IMR-90 (cell line): ENCODE measurements at regions not wholly inside any gene's neighbourhood (a gene's known extent, or its start where the extent isn't known, plus 50 kb on each side); places are given as distances from the start of the nearest gene placed in this dataset.

Experiments
- ATAC-seq: fragments of 200-7000 bp; cut with Tn5 transposase; 2 replicates; pipeline ENCODE4 v1.9.1; 2020; ENCODE audit warnings: low read depth, mild to moderate bottlenecking, moderate library complexity
- BruUV-seq: library from RNA; stranded (reverse); fragments of 400-500 nt; replicated peaks from 2 replicates; lab custom pipeline; 2021; lab: Mats Ljungman, UMichigan
- CTCF ChIA-PET: fragments of 300-600 bp; formaldehyde crosslinking; extraction: SDS; loops from one replicate; lab custom pipeline; 2021; ENCODE audit warnings: antibody characterized with exemption; lab: Yijun Ruan, JAX
- POLR2A ChIA-PET: fragments of 300-600 bp; sonication (Branson Sonifier 250); formaldehyde crosslinking; loops from one replicate; lab custom pipeline; 2022; ENCODE audit warnings: antibody characterized with exemption; ENCODE audit not compliant: unreplicated experiment; lab: Charles Lee
- DNase-seq: peaks from one replicate; pipeline ENCODE4 v3.0.0; 2013
- H2AFZ ChIP-seq: replicated peaks from 2 replicates; pipeline ENCODE3; 2013; ENCODE audit warnings: low read length, mild to moderate bottlenecking; ENCODE audit not compliant: poor library complexity
- H2AK5ac ChIP-seq: 2 replicates; pipeline ENCODE4 v1.6.1; 2013; ENCODE audit warnings: low read depth, low read length, inconsistent platforms
- H2AK9ac ChIP-seq: replicated peaks from 2 replicates; pipeline ENCODE3; 2013; ENCODE audit warnings: mild to moderate bottlenecking, low read depth, low read length, moderate library complexity; ENCODE audit not compliant: poor library complexity
- H2BK120ac ChIP-seq: 2 replicates; pipeline ENCODE4 v1.6.1; 2013; ENCODE audit warnings: low read depth, low read length, inconsistent platforms
- H2BK15ac ChIP-seq: 3 replicates; pipeline ENCODE4 v1.6.1; 2013; ENCODE audit warnings: low read depth, low read length, inconsistent platforms
- H2BK20ac ChIP-seq: 2 replicates; pipeline ENCODE4 v1.6.1; 2013; ENCODE audit warnings: low read depth, mild to moderate bottlenecking, inconsistent platforms, low read length, moderate library complexity
- H2BK5ac ChIP-seq: 2 replicates; pipeline ENCODE4 v1.6.1; 2013; ENCODE audit warnings: mild to moderate bottlenecking, low read depth, low read length, inconsistent platforms; ENCODE audit not compliant: poor library complexity, severe bottlenecking
- H3K14ac ChIP-seq: replicated peaks from 2 replicates; pipeline ENCODE4 v1.6.1; 2013; ENCODE audit warnings: low read depth, low read length, inconsistent platforms
- H3K18ac ChIP-seq: 2 replicates; pipeline ENCODE4 v1.6.1; 2013; ENCODE audit warnings: low read depth, low read length, control low read depth
- H3K23ac ChIP-seq: 2 replicates; pipeline ENCODE4 v1.6.1; 2013; ENCODE audit warnings: low read depth, low read length, inconsistent platforms
- H3K27ac ChIP-seq: 2 replicates; pipeline ENCODE4 v1.5.1; 2013; ENCODE audit warnings: mild to moderate bottlenecking, control low read depth, low read length; ENCODE audit not compliant: insufficient read depth
- H3K27me3 ChIP-seq: 2 replicates; pipeline ENCODE4 v1.6.1; 2013; ENCODE audit warnings: low read length; ENCODE audit not compliant: control insufficient read depth, insufficient read depth
- H3K36me3 ChIP-seq: 2 replicates; pipeline ENCODE4 v1.6.1; 2013; ENCODE audit warnings: low read length, mixed read lengths; ENCODE audit not compliant: control insufficient read depth, insufficient read depth
- H3K4ac ChIP-seq: 2 replicates; pipeline ENCODE4 v1.6.1; 2013; ENCODE audit warnings: low read depth, low read length, inconsistent platforms
- H3K4me1 ChIP-seq: 2 replicates; pipeline ENCODE4 v1.6.1; 2013; ENCODE audit warnings: low read length, mixed read lengths; ENCODE audit not compliant: control insufficient read depth, insufficient read depth
- H3K4me2 ChIP-seq: 2 replicates; pipeline ENCODE4 v1.6.1; 2013; ENCODE audit warnings: low read depth, mild to moderate bottlenecking, control low read depth, low read length, moderate library complexity
- H3K4me3 ChIP-seq: 2 replicates; pipeline ENCODE4 v1.5.1; 2013; ENCODE audit warnings: low read depth, mild to moderate bottlenecking, control low read depth, low read length, moderate library complexity; ENCODE audit not compliant: insufficient read depth
- H3K56ac ChIP-seq: 2 replicates; pipeline ENCODE4 v1.6.1; 2013; ENCODE audit warnings: low read length, inconsistent platforms; ENCODE audit not compliant: insufficient read depth; ENCODE audit errors: extremely low read depth
- H3K79me1 ChIP-seq, 2 experiments: 2 replicates each; pipeline ENCODE4 v1.6.1; 2013; ENCODE audit warnings: low read length in 2 of 2, inconsistent platforms in 1 of 2, low read depth in 1 of 2
- H3K9ac ChIP-seq: 2 replicates; pipeline ENCODE4 v1.6.1; 2013; ENCODE audit warnings: low read depth, low read length, control low read depth
- H3K9me1 ChIP-seq: 2 replicates; pipeline ENCODE4 v1.6.1; 2013; ENCODE audit warnings: low read length, inconsistent platforms; ENCODE audit not compliant: insufficient read depth
- H3K9me3 ChIP-seq: 2 replicates; pipeline ENCODE4 v1.6.1; 2013; ENCODE audit warnings: low read length; ENCODE audit not compliant: control insufficient read depth, insufficient read depth
- H4K20me1 ChIP-seq: 2 replicates; pipeline ENCODE4 v1.6.1; 2013; ENCODE audit warnings: low read length, inconsistent platforms; ENCODE audit not compliant: insufficient read depth
- H4K5ac ChIP-seq: 2 replicates; pipeline ENCODE4 v1.6.1; 2013; ENCODE audit warnings: mild to moderate bottlenecking, low read depth, low read length, control low read depth
- H4K8ac ChIP-seq, 2 experiments: 2 replicates each; pipeline ENCODE4 v1.6.1; 2013; ENCODE audit warnings: low read depth in 2 of 2, low read length in 2 of 2, control low read depth in 1 of 2, inconsistent platforms in 1 of 2
- H4K91ac ChIP-seq: 2 replicates; pipeline ENCODE4 v1.6.1; 2013; ENCODE audit warnings: low read depth, low read length, inconsistent platforms; ENCODE audit not compliant: insufficient read depth
- CEBPB ChIP-seq: IDR thresholded peaks from 2 replicates; pipeline ENCODE4 v1.6.1; 2012; ENCODE audit warnings: low read depth, low read length, improper control_type of control experiment
- FOS ChIP-seq: fragments of 150-350 bp; IDR thresholded peaks from 2 replicates; pipeline ENCODE4 v1.6.1; 2016; ENCODE audit warnings: low read depth, low read length
- RAD21 ChIP-seq: IDR thresholded peaks from 2 replicates; pipeline ENCODE4 v1.6.1; 2012; ENCODE audit warnings: low read length, improper control_type of control experiment
- RCOR1 ChIP-seq: IDR thresholded peaks from 2 replicates; pipeline ENCODE4 v1.6.1; 2012; ENCODE audit warnings: mild to moderate bottlenecking, low read length, improper control_type of control experiment; ENCODE audit not compliant: insufficient replicate concordance
- SMC3 ChIP-seq: fragments of 150-350 bp; IDR thresholded peaks from 2 replicates; pipeline ENCODE4 v1.6.1; 2016; ENCODE audit warnings: low read depth, mild to moderate bottlenecking, antibody characterized with exemption, low read length, moderate library complexity
- WGBS, 2 experiments: methylation state at CpG; one replicate each; pipeline versions ENCODE4 v1.1.5 to v1.1.7; 2013; ENCODE audit warnings: missing lambda C conversion rate in 2 of 2; ENCODE audit not compliant: insufficient read length in 1 of 2; ENCODE audit errors: extremely low coverage in 2 of 2; 5-methylcytosine and 5-hydroxymethylcytosine counted together
- dilution Hi-C: fragments of 300-500 bp; cut with HindIII; formaldehyde crosslinking; loops from one replicate; pipeline ENCODE4 v1.14.3; 2018; ENCODE audit warnings: low sequenced_read_pairs; ENCODE audit not compliant: unreplicated experiment
- in situ Hi-C: fragments of 300-500 bp; cut with MboI; formaldehyde crosslinking; loops from 3 replicates; pipeline ENCODE4 v1.14.3; 2019; ENCODE audit warnings: low sequenced_read_pairs, inconsistent platforms, mixed read lengths
- intact Hi-C: fragments of 100-400 bp; cut with micrococcal nuclease; formaldehyde crosslinking; loops from 2 replicates; pipeline ENCODE4 v1.10.0; 2022
- TF ChIP-seq, protein P1 (sequence below): fragments of 150-350 bp; IDR thresholded peaks from 2 replicates; pipeline ENCODE4 v1.6.1; 2017; ENCODE audit warnings: mild to moderate bottlenecking, antibody characterized with exemption, low read length, low read depth
- TF ChIP-seq, protein P2 (sequence below): fragments of 150-350 bp; IDR thresholded peaks from 2 replicates; pipeline ENCODE4 v1.6.1; 2016; ENCODE audit warnings: low read depth, mild to moderate bottlenecking, low read length, moderate library complexity, borderline replicate concordance

DNA sequence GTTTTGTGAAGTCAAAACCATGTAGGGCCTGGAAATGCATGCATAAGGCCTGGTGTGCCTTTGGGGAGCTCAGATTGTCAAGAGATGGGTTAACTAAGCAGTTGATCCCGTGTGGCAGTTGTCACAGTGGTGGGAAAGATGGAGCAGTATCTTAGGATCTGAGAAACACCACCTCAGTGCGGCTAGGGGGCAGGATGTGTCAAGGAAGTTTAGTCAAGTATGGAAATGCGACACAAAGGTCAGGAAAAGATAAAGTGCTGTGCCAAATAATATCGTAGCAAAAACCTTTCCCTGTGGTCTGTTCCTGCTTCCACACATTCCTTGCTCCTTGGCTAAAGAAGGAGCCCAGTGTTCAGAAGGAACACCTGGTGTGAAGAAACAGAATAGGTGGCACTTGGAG lies 396.4 kb downstream of the EDEM1 start:
- no peak overlapping the region for H3K14ac ChIP-seq
- H3K4me3 ChIP-seq = no peak overlapping the region
- H3K27ac ChIP-seq = no peak overlapping the region
- H3K4me1 ChIP-seq = no peaks in the 10 kb centered on the region
- H4K20me1 ChIP-seq = no peaks in the 10 kb centered on the region
- no peak overlapping the region for H3K18ac ChIP-seq
- H4K5ac ChIP-seq = no peak overlapping the region
- H3K9me1 ChIP-seq = no peaks in the 10 kb centered on the region
- H3K36me3 ChIP-seq = no peaks in the 10 kb centered on the region
- no peak overlapping the region for H2BK120ac ChIP-seq
- H2BK15ac ChIP-seq = no peak overlapping the region
- H2AK9ac ChIP-seq = no peak overlapping the region
- no peak overlapping the region for H2AFZ ChIP-seq
- dilution Hi-C loops = no loop called here
- intact Hi-C loops = no loop called here
- TF ChIP-seq, protein P1, sequence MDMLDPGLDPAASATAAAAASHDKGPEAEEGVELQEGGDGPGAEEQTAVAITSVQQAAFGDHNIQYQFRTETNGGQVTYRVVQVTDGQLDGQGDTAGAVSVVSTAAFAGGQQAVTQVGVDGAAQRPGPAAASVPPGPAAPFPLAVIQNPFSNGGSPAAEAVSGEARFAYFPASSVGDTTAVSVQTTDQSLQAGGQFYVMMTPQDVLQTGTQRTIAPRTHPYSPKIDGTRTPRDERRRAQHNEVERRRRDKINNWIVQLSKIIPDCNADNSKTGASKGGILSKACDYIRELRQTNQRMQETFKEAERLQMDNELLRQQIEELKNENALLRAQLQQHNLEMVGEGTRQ = no peak
- no peak for TF ChIP-seq CEBPB
- TF ChIP-seq RAD21 = no peak
- TF ChIP-seq SMC3 = no peak
- no peak for TF ChIP-seq RCOR1
- no peak for TF ChIP-seq FOS
- TF ChIP-seq, protein P2, sequence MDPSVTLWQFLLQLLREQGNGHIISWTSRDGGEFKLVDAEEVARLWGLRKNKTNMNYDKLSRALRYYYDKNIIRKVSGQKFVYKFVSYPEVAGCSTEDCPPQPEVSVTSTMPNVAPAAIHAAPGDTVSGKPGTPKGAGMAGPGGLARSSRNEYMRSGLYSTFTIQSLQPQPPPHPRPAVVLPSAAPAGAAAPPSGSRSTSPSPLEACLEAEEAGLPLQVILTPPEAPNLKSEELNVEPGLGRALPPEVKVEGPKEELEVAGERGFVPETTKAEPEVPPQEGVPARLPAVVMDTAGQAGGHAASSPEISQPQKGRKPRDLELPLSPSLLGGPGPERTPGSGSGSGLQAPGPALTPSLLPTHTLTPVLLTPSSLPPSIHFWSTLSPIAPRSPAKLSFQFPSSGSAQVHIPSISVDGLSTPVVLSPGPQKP = no peak
- H3K23ac ChIP-seq = no peak overlapping the region
- ChIA-PET CTCF (no interaction called here), POLR2A (no interaction called here)
- H3K4ac ChIP-seq = no peak overlapping the region
- H3K79me1 ChIP-seq = no peaks in the 10 kb centered on the region
- H3K56ac ChIP-seq = no peak overlapping the region
- in situ Hi-C loops = no loop called here
- no peak overlapping the region for H2BK5ac ChIP-seq
- H2AK5ac ChIP-seq = no peak overlapping the region
- no peak overlapping the region for H3K9ac ChIP-seq
- no peak overlapping the region for H2BK20ac ChIP-seq
- H3K27me3 ChIP-seq = no peaks in the 10 kb centered on the region
- no TSS peak for BruUV-seq
- ATAC-seq (no peak), DNase-seq (no peak)
- H3K9me3 ChIP-seq = peaks cover 19% of the 10 kb centered on the region
- H4K91ac ChIP-seq = no peak overlapping the region
- H3K4me2 ChIP-seq = no peak overlapping the region
- no peak overlapping the region for H4K8ac ChIP-seq
- no CpG with 5 or more reads among the region's 4 CpGs for WGBS, 2 experiments
